ENCODE measurements at regions not wholly inside any gene's neighbourhood (a gene's known extent, or its start where the extent isn't known, plus 50 kb on each side); places are given as distances from the start of the nearest gene placed in this dataset.

- Mint-ChIP-seq H3K9me3 (peaks cover 11% of the 10 kb centered on the region), H3K4me3 (no peak overlapping the region), H3K27me3 (ENCODE audit: low read depth) (peaks cover 8% of the 10 kb centered on the region)
These were observed 265.6 kb upstream of the FOXK1 start for GRCh38 chr7:4416396-4417056.

GRCh38 chr7:4428526-4428925 is 253.6 kb upstream of the FOXK1 start:
- DNase-seq (ENCODE audit: low read depth, low spot score) = no peak
- Mint-ChIP-seq H3K4me1 (no peaks in the 10 kb centered on the region), H3K4me3 (no peak overlapping the region), H3K27me3 (ENCODE audit: low read depth) (peaks cover 4% of the 10 kb centered on the region), H3K9me3 (peaks cover 4% of the 10 kb centered on the region), H3K27ac (ENCODE audit: unreplicated experiment) (no peak overlapping the region), H3K36me3 (ENCODE audit: low read depth) (no peaks in the 10 kb centered on the region)
- TF ChIP-seq CTCF (conservative IDR thresholded peaks at IDR 0.05) = no peak

More at GRCh38 chr7:4416396-4417056, 265.6 kb upstream of the FOXK1 start:
- no peak for DNase-seq (ENCODE audit: low read depth, low spot score)
- peaks cover 4% of the 10 kb centered on the region for H3K4me1 Mint-ChIP-seq
- no peaks in the 10 kb centered on the region for H3K36me3 Mint-ChIP-seq (ENCODE audit: low read depth)
- no peak for TF ChIP-seq CTCF (conservative IDR thresholded peaks at IDR 0.05)
- H3K27ac Mint-ChIP-seq (ENCODE audit: unreplicated experiment) = no peak overlapping the region

- TF ChIP-seq CTCF (conservative IDR thresholded peaks at IDR 0.05) = no peak
- H3K4me3 Mint-ChIP-seq = no peak overlapping the region
- peaks cover 7% of the 10 kb centered on the region for H3K4me1 Mint-ChIP-seq
- no peak overlapping the region for H3K27ac Mint-ChIP-seq (ENCODE audit: unreplicated experiment)
- peaks cover 18% of the 10 kb centered on the region for H3K27me3 Mint-ChIP-seq (ENCODE audit: low read depth)
- H3K36me3 Mint-ChIP-seq (ENCODE audit: low read depth) = peaks cover 2% of the 10 kb centered on the region
- peaks cover 4% of the 10 kb centered on the region for H3K9me3 Mint-ChIP-seq
- no peak for DNase-seq (ENCODE audit: low read depth, low spot score)
These were observed 251.9 kb upstream of the FOXK1 start for GRCh38 chr7:4430227-4430626.

- Mint-ChIP-seq H3K4me3 (no peak overlapping the region), H3K9me3 (peaks cover 4% of the 10 kb centered on the region), H3K36me3 (ENCODE audit: low read depth) (peaks cover 2% of the 10 kb centered on the region), H3K27me3 (ENCODE audit: low read depth) (peaks cover 58% of the 10 kb centered on the region), H3K4me1 (peaks cover 7% of the 10 kb centered on the region), H3K27ac (ENCODE audit: unreplicated experiment) (no peak overlapping the region)
- no peak for TF ChIP-seq CTCF (conservative IDR thresholded peaks at IDR 0.05)
- DNase-seq (ENCODE audit: low read depth, low spot score) = no peak
These were observed 247.8 kb upstream of the FOXK1 start for GRCh38 chr7:4434306-4434705.

- Mint-ChIP-seq H3K27me3 (ENCODE audit: low read depth) (peaks cover 65% of the 10 kb centered on the region), H3K27ac (ENCODE audit: unreplicated experiment) (no peak overlapping the region), H3K36me3 (ENCODE audit: low read depth) (peaks cover 2% of the 10 kb centered on the region), H3K4me1 (peaks cover 7% of the 10 kb centered on the region), H3K4me3 (no peak overlapping the region), H3K9me3 (no peaks in the 10 kb centered on the region)
- DNase-seq (ENCODE audit: low read depth, low spot score) = no peak
- TF ChIP-seq CTCF (conservative IDR thresholded peaks at IDR 0.05) = no peak
These were observed 245.7 kb upstream of the FOXK1 start for GRCh38 chr7:4436361-4436895.
